ENCODE measurements at regions not wholly inside any gene's neighbourhood (a gene's known extent, or its start where the extent isn't known, plus 50 kb on each side); places are given as distances from the start of the nearest gene placed in this dataset.
"Not testable (repeated sequence)": the region's sequence is repeated elsewhere in the genome, so short reads cannot be mapped to it uniquely, and the experiment has no call there.

- no peak for DNase-seq (ENCODE audit: low read depth)
- TF ChIP-seq CTCF (IDR thresholded peaks at IDR 0.05; ENCODE audit: control insufficient read depth, extremely low read depth, insufficient read depth), result no peak
- H3K4me3 ChIP-seq (ENCODE audit: low read depth, low read length), result no peak overlapping the region
Observed at GRCh38 chr1:213448776-213449175, 397.7 kb downstream of the RPS6KC1 start.

DNA sequence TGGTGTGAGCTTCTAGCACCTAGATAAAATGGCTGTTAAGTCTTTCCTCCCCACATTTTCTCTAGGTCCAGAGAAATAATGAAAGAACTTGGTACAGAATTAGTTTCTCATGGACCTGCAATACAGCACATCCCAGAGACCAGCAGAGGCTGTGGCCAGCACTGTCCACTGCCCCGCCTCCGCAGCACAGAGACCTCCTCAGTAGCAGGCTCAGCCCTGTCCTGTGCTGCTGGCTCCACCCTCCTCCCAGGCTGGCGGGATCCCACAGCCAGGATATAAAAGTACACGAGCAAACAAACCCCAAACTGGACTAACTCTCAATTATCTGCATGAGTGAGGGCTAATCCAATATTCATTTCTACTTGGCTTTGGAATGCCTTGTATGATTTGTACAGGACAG, 401.5 kb downstream of the RPS6KC1 start:
- no peak overlapping the region for H3K4me3 ChIP-seq (ENCODE audit: low read depth, low read length)

GRCh38 chr1:213457186-213457585, 406.1 kb downstream of the RPS6KC1 start:
- no peak overlapping the region for H3K4me3 ChIP-seq (ENCODE audit: low read depth, low read length)
- no peak for TF ChIP-seq CTCF (IDR thresholded peaks at IDR 0.05; ENCODE audit: control insufficient read depth, extremely low read depth, insufficient read depth)
- no peak for DNase-seq (ENCODE audit: low read depth)

More for the DNA sequence above, 401.5 kb downstream of the RPS6KC1 start:
- TF ChIP-seq CTCF (IDR thresholded peaks at IDR 0.05; ENCODE audit: control insufficient read depth, extremely low read depth, insufficient read depth), result no peak
- DNase-seq (ENCODE audit: low read depth), result no peak

DNA sequence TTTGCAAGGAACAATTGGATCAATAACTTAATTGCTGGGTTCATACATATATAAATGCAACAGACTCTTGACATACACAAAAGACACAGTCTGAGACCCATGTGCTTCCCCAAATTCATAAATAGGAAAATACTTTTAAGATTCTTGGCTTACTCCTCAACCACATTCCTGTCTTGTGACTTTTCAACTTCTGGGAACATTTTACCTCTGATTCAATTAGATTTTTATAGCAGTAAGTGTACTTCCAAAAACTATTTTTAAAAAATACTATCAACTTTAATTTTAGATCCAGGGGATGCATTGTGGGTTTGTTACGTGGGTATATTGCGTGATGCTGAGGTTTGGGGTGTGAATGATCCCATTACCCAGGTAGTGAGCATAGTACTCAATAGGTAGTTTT, 406.7 kb downstream of the RPS6KC1 start:
- no peak for DNase-seq (ENCODE audit: low read depth)
- H3K4me3 ChIP-seq (ENCODE audit: low read depth, low read length), result no peak overlapping the region
- no peak for TF ChIP-seq CTCF (IDR thresholded peaks at IDR 0.05; ENCODE audit: control insufficient read depth, extremely low read depth, insufficient read depth)

DNA sequence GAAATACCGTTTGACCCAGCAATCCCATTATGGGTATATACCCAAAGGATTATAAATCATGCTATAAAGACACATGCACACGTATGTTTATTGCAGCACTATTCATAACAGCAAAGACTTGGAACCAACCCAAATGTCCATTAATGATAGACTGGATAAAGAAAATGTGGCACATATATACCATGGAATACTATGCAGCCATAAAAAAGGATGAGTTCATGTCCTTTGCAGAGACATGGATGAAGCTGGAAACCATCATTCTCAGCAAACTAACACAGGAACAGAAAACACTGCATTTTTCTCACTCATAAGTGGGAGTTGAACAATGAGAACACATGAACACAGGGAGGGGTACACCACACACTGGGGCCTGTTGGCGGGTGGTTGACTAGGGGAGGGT, 411.3 kb downstream of the RPS6KC1 start:
- not testable (repeated sequence) for H3K4me3 ChIP-seq (ENCODE audit: low read depth, low read length); DNase-seq (ENCODE audit: low read depth)

DNA sequence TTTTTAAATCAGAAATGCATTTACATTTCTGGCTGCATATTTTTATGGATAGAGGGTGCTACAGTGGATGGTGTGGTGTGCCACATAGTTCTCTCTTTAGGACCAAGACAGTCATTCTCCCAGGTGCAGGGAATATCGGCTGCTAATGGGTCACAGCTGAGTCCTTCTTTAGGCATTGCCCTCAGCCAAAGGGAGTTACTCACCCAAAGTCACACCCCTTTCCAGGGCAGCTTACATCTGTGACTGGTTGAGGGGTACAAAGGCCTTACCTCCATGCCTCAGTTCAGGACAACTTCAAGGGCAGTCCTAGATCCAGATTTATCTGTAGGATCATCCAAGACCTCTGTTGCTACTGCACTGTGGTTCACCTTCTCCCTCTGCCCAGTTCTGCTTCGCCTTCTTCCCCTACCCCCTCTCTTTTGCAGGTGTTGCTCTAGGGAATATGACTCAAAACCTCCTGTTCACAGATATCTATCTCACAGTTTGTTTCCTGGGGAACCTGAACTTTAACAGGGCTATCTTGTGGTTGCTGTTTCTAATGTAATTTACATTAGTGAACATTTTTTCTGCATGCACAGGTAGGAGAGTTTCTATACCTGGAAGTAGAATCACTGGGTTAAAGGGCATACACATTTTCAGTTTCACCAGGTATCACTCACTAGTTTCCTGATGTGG, 413.9 kb downstream of the RPS6KC1 start:
- TF ChIP-seq CTCF (IDR thresholded peaks at IDR 0.05; ENCODE audit: control insufficient read depth, extremely low read depth, insufficient read depth), result no peak
- no peak for DNase-seq (ENCODE audit: low read depth)
- H3K4me3 ChIP-seq (ENCODE audit: low read depth, low read length), result no peak overlapping the region

DNA sequence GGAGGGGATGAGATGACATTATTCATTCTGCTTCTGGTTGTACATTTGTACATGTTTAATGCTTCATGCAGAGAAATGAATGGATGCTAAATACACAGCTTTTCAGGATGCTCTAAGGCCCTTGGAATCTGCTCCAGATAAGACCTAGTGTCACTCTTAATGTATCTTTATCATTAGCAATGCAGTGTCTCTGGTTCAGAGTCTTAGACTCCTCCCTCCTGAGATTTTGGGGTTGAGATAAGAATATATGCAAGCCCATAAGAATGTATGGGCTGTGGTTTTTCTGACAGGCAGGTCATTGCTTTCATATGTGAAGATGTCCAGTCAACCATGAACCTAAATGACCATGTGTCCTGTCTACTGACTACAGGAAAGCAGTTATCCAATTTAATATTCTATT, 415.5 kb downstream of the RPS6KC1 start:
- no peak overlapping the region for H3K4me3 ChIP-seq (ENCODE audit: low read depth, low read length)
- no peak for TF ChIP-seq CTCF (IDR thresholded peaks at IDR 0.05; ENCODE audit: control insufficient read depth, extremely low read depth, insufficient read depth)
- DNase-seq (ENCODE audit: low read depth), result no peak
